ENCODE measurements at regions not wholly inside any gene's neighbourhood (a gene's known extent, or its start where the extent isn't known, plus 50 kb on each side); places are given as distances from the start of the nearest gene placed in this dataset.
"Not testable (repeated sequence)": the region's sequence is repeated elsewhere in the genome, so short reads cannot be mapped to it uniquely, and the experiment has no call there.

- Mint-ChIP-seq H3K4me1 (no peaks in the 10 kb centered on the region), H3K9me3 (no peaks in the 10 kb centered on the region), H3K27ac (no peak overlapping the region), H3K4me3 (no peak overlapping the region), H3K36me3 (ENCODE audit: low read depth) (no peaks in the 10 kb centered on the region), H3K27me3 (no peaks in the 10 kb centered on the region)
- no peak for DNase-seq
- POLR2A ChIA-PET = no interaction called here
- TF ChIP-seq, protein P1, sequence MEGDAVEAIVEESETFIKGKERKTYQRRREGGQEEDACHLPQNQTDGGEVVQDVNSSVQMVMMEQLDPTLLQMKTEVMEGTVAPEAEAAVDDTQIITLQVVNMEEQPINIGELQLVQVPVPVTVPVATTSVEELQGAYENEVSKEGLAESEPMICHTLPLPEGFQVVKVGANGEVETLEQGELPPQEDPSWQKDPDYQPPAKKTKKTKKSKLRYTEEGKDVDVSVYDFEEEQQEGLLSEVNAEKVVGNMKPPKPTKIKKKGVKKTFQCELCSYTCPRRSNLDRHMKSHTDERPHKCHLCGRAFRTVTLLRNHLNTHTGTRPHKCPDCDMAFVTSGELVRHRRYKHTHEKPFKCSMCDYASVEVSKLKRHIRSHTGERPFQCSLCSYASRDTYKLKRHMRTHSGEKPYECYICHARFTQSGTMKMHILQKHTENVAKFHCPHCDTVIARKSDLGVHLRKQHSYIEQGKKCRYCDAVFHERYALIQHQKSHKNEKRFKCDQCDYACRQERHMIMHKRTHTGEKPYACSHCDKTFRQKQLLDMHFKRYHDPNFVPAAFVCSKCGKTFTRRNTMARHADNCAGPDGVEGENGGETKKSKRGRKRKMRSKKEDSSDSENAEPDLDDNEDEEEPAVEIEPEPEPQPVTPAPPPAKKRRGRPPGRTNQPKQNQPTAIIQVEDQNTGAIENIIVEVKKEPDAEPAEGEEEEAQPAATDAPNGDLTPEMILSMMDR (IDR thresholded peaks at IDR 0.05) = no peak
- CTCF ChIA-PET = no interaction called here
- ATAC-seq (ENCODE audit: low read depth) = no peak
- intact Hi-C loops (cut with micrococcal nuclease) = no loop called here
These were observed 620.5 kb upstream of the CCDC179 start for GRCh38 chr11:23480736-23481135.

DNA sequence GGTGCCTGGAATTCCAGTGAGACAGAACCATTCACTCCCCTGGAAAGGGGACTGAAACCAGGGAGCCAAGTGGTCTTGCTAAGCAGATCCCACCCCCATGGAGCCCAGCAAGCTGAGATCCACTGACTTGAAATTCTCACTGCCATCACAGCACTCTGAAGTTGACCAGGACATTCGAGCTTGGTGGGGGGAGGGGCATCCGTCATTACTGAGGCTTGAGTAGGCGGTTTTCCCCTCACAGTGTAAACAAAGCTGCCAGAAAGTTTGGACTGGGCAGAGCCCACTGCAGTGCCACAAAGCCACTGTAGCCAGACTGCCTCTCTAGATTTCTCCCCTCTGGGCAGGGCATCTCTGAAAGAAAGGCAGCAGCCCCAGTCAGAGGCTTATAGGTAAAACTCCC lies 623.9 kb upstream of the CCDC179 start:
- H3K27ac Mint-ChIP-seq; intact Hi-C loops (cut with micrococcal nuclease); H3K4me3 Mint-ChIP-seq; POLR2A ChIA-PET; H3K4me1 Mint-ChIP-seq; DNase-seq; H3K9me3 Mint-ChIP-seq; H3K36me3 Mint-ChIP-seq (ENCODE audit: low read depth); H3K27me3 Mint-ChIP-seq; CTCF ChIA-PET; ATAC-seq (ENCODE audit: low read depth): not testable (repeated sequence)

- POLR2A ChIA-PET; intact Hi-C loops (cut with micrococcal nuclease): not testable (repeated sequence)
These were observed 624.3 kb upstream of the CCDC179 start for GRCh38 chr11:23484618-23485017.

GRCh38 chr11:23490557-23491235 lies 630.4 kb upstream of the CCDC179 start:
- no peaks in the 10 kb centered on the region for H3K36me3 Mint-ChIP-seq (ENCODE audit: low read depth)
- POLR2A ChIA-PET = no interaction called here
- H3K27ac Mint-ChIP-seq = no peak overlapping the region
- no peaks in the 10 kb centered on the region for H3K27me3 Mint-ChIP-seq
- ATAC-seq (ENCODE audit: low read depth) = no peak
- DNase-seq = no peak
- TF ChIP-seq, protein P1 (IDR thresholded peaks at IDR 0.05) = no peak
- no peak overlapping the region for H3K4me3 Mint-ChIP-seq
- peaks cover 9% of the 10 kb centered on the region for H3K9me3 Mint-ChIP-seq
- CTCF ChIA-PET = no interaction called here
- intact Hi-C loops (cut with micrococcal nuclease) = no loop called here
- no peaks in the 10 kb centered on the region for H3K4me1 Mint-ChIP-seq

More at GRCh38 chr11:23484618-23485017, 624.3 kb upstream of the CCDC179 start:
- H3K4me3 Mint-ChIP-seq; H3K36me3 Mint-ChIP-seq (ENCODE audit: low read depth); CTCF ChIA-PET; H3K9me3 Mint-ChIP-seq; H3K27ac Mint-ChIP-seq; H3K27me3 Mint-ChIP-seq; DNase-seq; H3K4me1 Mint-ChIP-seq; ATAC-seq (ENCODE audit: low read depth): not testable (repeated sequence)

DNA sequence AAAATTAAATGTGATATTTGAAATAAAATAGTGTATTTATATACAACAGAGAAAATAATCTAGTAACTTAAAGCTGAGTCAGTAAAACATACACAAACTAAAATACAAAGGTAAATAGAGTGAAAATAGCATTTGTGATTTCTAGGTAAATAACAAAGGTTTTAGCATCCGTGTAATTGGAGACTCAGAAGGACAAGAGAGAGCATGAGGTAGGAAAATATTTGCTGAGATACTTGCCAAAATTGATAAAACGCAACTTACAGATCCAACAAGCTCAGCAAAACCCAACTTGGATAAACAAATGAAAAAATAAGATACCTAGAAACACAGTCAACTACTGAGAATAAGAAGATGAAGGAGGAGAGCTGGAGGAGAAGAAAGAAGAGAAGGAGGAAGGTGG lies 634.7 kb upstream of the CCDC179 start:
- CTCF ChIA-PET = no interaction called here
- no peak overlapping the region for H3K4me3 Mint-ChIP-seq
- no peak overlapping the region for H3K27ac Mint-ChIP-seq
- peaks cover 3% of the 10 kb centered on the region for H3K9me3 Mint-ChIP-seq
- POLR2A ChIA-PET = no interaction called here
- no peak for DNase-seq
- TF ChIP-seq, protein P1 (IDR thresholded peaks at IDR 0.05) = no peak
- no peak for ATAC-seq (ENCODE audit: low read depth)
- intact Hi-C loops (cut with micrococcal nuclease) = no loop called here
- H3K4me1 Mint-ChIP-seq = no peaks in the 10 kb centered on the region
- no peaks in the 10 kb centered on the region for H3K36me3 Mint-ChIP-seq (ENCODE audit: low read depth)
- H3K27me3 Mint-ChIP-seq = no peaks in the 10 kb centered on the region

- intact Hi-C loops (cut with micrococcal nuclease) = no loop called here
- Mint-ChIP-seq H3K27me3 (no peaks in the 10 kb centered on the region), H3K27ac (no peak overlapping the region), H3K4me3 (no peak overlapping the region), H3K4me1 (no peaks in the 10 kb centered on the region), H3K9me3 (peaks cover 3% of the 10 kb centered on the region), H3K36me3 (ENCODE audit: low read depth) (no peaks in the 10 kb centered on the region)
- ChIA-PET POLR2A (no interaction called here), CTCF (no interaction called here)
- DNase-seq = no peak
- TF ChIP-seq, protein P1 (IDR thresholded peaks at IDR 0.05) = no peak
- no peak for ATAC-seq (ENCODE audit: low read depth)
These were observed 636.1 kb upstream of the CCDC179 start for GRCh38 chr11:23496340-23496739.
